ENCODE measurements at regions not wholly inside any gene's neighbourhood (a gene's known extent, or its start where the extent isn't known, plus 50 kb on each side); places are given as distances from the start of the nearest gene placed in this dataset.

DNA sequence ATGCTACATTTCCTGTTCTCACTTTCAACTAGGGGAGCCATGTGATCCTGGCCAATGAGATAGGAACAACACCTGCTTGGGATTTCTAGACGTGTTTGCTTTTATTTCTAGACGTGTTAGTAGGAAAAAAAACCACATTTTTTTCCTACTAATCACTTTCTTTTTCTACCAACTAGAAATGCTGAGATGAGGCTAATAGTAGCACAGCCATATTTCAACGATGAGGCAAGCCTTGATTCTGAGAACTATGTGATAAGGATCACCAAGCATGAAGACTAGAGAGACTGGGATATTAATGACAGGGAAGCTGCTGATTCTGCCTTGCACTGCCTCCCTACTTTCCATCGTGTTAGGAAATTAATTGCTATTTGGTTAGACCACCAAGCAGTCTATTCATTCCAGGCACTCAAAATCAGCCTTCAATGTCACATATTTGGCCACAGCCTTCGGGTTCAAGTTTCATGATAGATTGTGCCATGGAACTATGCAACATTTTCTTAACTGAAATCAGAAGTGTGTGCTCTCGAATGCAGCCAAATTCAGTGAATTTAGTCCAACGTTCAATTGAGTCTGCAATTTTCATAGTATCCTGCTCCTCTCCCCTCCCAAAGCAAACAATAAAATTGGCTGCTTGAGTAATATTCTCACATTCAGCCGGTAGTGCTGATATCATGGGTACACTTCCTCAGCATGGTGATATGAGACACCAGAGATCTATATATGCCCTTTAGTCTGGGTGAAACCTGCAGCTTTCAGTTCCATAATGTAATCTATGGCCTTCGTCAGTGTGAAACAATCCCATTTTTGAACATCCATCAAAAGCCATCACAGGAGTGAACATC is 98.1 kb downstream of the GPR37 start:
- Histone ChIP-seq H3K27me3 (replicated peaks; ENCODE audit: control insufficient read depth, insufficient read depth, low read length) (no peaks in the 10 kb centered on the region), H3K9me3 (no peaks in the 10 kb centered on the region), H3K36me3 (ENCODE audit: control insufficient read depth, insufficient read depth, low read length) (no peaks in the 10 kb centered on the region), H3K4me3 (ENCODE audit: low read depth, low read length) (no peak overlapping the region), H3K4me1 (no peaks in the 10 kb centered on the region)
- H3K4me1 Mint-ChIP-seq (ENCODE audit: low read depth, unreplicated experiment): no peaks in the 10 kb centered on the region
- POLR2A ChIA-PET: no interaction called here
- H3K27ac Mint-ChIP-seq (ENCODE audit: unreplicated experiment): no peak overlapping the region
- H3K4me3 Mint-ChIP-seq (ENCODE audit: unreplicated experiment): no peak overlapping the region
- CTCF ChIA-PET: no interaction called here
- H3K36me3 Mint-ChIP-seq (ENCODE audit: insufficient read depth, unreplicated experiment): no peaks in the 10 kb centered on the region
- DNase-seq: no peak
- H3K27me3 Mint-ChIP-seq (ENCODE audit: insufficient read depth, unreplicated experiment): peaks cover 3% of the 10 kb centered on the region
- no peaks in the 10 kb centered on the region for H3K9me3 Mint-ChIP-seq (ENCODE audit: unreplicated experiment)
- no TSS peak for BruUV-seq (replicated peaks)
- no peak for TF ChIP-seq CTCF (IDR thresholded peaks at IDR 0.05; ENCODE audit: insufficient read depth in 1 of 2, low read depth in 1 of 2, low read length in 1 of 2, severe bottlenecking in 1 of 2, unreplicated experiment in 1 of 2)
- intact Hi-C loops (cut with micrococcal nuclease; ENCODE audit: unreplicated experiment): no loop called here

DNA sequence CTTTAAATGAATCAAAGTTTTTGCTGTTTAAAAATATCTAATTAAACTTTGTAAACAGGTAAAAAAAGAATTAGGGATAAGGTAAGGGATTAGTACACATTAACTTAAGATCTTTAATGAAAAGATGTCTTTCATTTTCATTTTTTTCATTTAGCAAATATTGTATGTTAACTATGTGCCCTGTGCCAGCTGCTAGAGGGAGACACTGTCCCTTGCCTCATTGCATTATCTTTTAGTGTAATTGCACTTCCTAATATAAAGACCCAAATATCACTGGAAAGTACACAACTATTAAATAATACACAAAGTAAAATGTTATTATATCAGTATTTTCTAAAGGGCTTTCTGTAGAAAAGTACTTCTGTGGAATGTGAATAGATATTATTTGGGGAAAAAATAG is 102.7 kb downstream of the GPR37 start:
- TF ChIP-seq CTCF (IDR thresholded peaks at IDR 0.05; ENCODE audit: insufficient read depth in 1 of 2, low read depth in 1 of 2, low read length in 1 of 2, severe bottlenecking in 1 of 2, unreplicated experiment in 1 of 2): no peak

GRCh38 chr7:124662372-124662771 is 103.2 kb downstream of the GPR37 start:
- no TSS peak for BruUV-seq (replicated peaks)
- no peaks in the 10 kb centered on the region for H3K9me3 Mint-ChIP-seq (ENCODE audit: unreplicated experiment)
- POLR2A ChIA-PET: no interaction called here
- no peaks in the 10 kb centered on the region for H3K4me1 Mint-ChIP-seq (ENCODE audit: low read depth, unreplicated experiment)
- no peak overlapping the region for H3K4me3 Mint-ChIP-seq (ENCODE audit: unreplicated experiment)
- intact Hi-C loops (cut with micrococcal nuclease; ENCODE audit: unreplicated experiment): no loop called here
- Histone ChIP-seq H3K4me3 (ENCODE audit: low read depth, low read length) (no peak overlapping the region), H3K36me3 (ENCODE audit: control insufficient read depth, insufficient read depth, low read length) (no peaks in the 10 kb centered on the region), H3K4me1 (no peaks in the 10 kb centered on the region), H3K9me3 (no peaks in the 10 kb centered on the region), H3K27me3 (replicated peaks; ENCODE audit: control insufficient read depth, insufficient read depth, low read length) (no peaks in the 10 kb centered on the region)
- H3K27me3 Mint-ChIP-seq (ENCODE audit: insufficient read depth, unreplicated experiment): peaks cover 3% of the 10 kb centered on the region
- no peaks in the 10 kb centered on the region for H3K36me3 Mint-ChIP-seq (ENCODE audit: insufficient read depth, unreplicated experiment)
- no peak for DNase-seq
- H3K27ac Mint-ChIP-seq (ENCODE audit: unreplicated experiment): no peak overlapping the region
- no peak for TF ChIP-seq CTCF (IDR thresholded peaks at IDR 0.05; ENCODE audit: insufficient read depth in 1 of 2, low read depth in 1 of 2, low read length in 1 of 2, severe bottlenecking in 1 of 2, unreplicated experiment in 1 of 2)
- CTCF ChIA-PET: no interaction called here

More for the DNA sequence above, 102.7 kb downstream of the GPR37 start:
- DNase-seq: no peak
- no peaks in the 10 kb centered on the region for H3K9me3 ChIP-seq
- no peaks in the 10 kb centered on the region for H3K36me3 ChIP-seq (ENCODE audit: control insufficient read depth, insufficient read depth, low read length)
- Mint-ChIP-seq H3K4me3 (ENCODE audit: unreplicated experiment) (no peak overlapping the region), H3K27me3 (ENCODE audit: insufficient read depth, unreplicated experiment) (peaks cover 3% of the 10 kb centered on the region), H3K36me3 (ENCODE audit: insufficient read depth, unreplicated experiment) (no peaks in the 10 kb centered on the region), H3K4me1 (ENCODE audit: low read depth, unreplicated experiment) (no peaks in the 10 kb centered on the region), H3K27ac (ENCODE audit: unreplicated experiment) (no peak overlapping the region), H3K9me3 (ENCODE audit: unreplicated experiment) (no peaks in the 10 kb centered on the region)
- no peaks in the 10 kb centered on the region for H3K4me1 ChIP-seq
- BruUV-seq (replicated peaks): no TSS peak
- H3K27me3 ChIP-seq (replicated peaks; ENCODE audit: control insufficient read depth, insufficient read depth, low read length): no peaks in the 10 kb centered on the region
- no peak overlapping the region for H3K4me3 ChIP-seq (ENCODE audit: low read depth, low read length)
- intact Hi-C loops (cut with micrococcal nuclease; ENCODE audit: unreplicated experiment): no loop called here
- ChIA-PET CTCF (no interaction called here), POLR2A (no interaction called here)

Measured in Caco-2 (cell line).